ENCODE measurements at regions not wholly inside any gene's neighbourhood (a gene's known extent, or its start where the extent isn't known, plus 50 kb on each side); places are given as distances from the start of the nearest gene placed in this dataset.

GRCh38 chr2:230658877-230659652 is 53.6 kb upstream of the CAB39 start:
- TF ChIP-seq CTCF (conservative IDR thresholded peaks at IDR 0.05), result no peak
- TF ChIP-seq EZH2 (IDR thresholded peaks at IDR 0.05; ENCODE audit: low read depth), result no peak

Measured in PC-9 (cell line).